ENCODE measurements at regions not wholly inside any gene's neighbourhood (a gene's known extent, or its start where the extent isn't known, plus 50 kb on each side); places are given as distances from the start of the nearest gene placed in this dataset.

DNA sequence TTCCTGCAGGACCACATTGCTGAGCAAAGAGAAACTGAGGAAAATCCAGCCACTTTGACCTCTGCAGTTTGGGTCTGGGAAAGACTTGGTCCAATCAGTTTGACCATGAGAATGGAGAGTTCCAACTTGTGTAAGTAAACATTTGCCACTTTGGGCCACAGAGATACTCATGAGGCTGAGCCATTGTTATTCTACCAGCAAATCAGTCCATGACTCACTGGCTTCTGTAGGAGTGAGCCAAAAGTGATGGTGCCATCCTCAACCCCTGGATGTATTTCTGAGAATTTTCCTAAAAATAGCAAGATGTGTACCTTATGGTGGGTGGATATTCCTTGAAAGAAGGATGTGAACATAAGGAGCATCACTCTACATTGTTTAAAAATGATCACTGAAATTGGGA, 192.9 kb upstream of the OR4E1 start:
- TF ChIP-seq EP300 (IDR thresholded peaks at IDR 0.05; ENCODE audit: low read depth), result no peak
- TF ChIP-seq, protein P1, sequence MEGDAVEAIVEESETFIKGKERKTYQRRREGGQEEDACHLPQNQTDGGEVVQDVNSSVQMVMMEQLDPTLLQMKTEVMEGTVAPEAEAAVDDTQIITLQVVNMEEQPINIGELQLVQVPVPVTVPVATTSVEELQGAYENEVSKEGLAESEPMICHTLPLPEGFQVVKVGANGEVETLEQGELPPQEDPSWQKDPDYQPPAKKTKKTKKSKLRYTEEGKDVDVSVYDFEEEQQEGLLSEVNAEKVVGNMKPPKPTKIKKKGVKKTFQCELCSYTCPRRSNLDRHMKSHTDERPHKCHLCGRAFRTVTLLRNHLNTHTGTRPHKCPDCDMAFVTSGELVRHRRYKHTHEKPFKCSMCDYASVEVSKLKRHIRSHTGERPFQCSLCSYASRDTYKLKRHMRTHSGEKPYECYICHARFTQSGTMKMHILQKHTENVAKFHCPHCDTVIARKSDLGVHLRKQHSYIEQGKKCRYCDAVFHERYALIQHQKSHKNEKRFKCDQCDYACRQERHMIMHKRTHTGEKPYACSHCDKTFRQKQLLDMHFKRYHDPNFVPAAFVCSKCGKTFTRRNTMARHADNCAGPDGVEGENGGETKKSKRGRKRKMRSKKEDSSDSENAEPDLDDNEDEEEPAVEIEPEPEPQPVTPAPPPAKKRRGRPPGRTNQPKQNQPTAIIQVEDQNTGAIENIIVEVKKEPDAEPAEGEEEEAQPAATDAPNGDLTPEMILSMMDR (IDR thresholded peaks at IDR 0.05), result no peak
- no peak for TF ChIP-seq POLR2A (IDR thresholded peaks at IDR 0.05)
